Thoracic aorta (tissue), 2 donors: ENCODE measurements at regions not wholly inside any gene's neighbourhood (a gene's known extent, or its start where the extent isn't known, plus 50 kb on each side); places are given as distances from the start of the nearest gene placed in this dataset.

Source experiments
- ATAC-seq: fragments of 150-250 bp; one replicate; pipeline ENCODE4 v1.8.0; 2017; ENCODE audit warnings: low read depth; ENCODE audit not compliant: insufficient number of reproducible peaks, low FRiP score
- DNase-seq: peaks from one replicate; pipeline ENCODE4 v3.0.0-alpha.2; 2020; ENCODE audit warnings: low spot score
- H3K27ac ChIP-seq, 2 donors: fragments of 200-600 bp; sonication (generic); 1 replicate in 1 of 2; 2 replicates in 1 of 2; pipeline ENCODE4 v1.5.1; 2016; ENCODE audit warnings: mild to moderate bottlenecking in 2 of 2, moderate library complexity in 2 of 2
- H3K27me3 ChIP-seq: fragments of 200-600 bp; sonication (generic); replicated peaks from 2 replicates; pipeline ENCODE4 v1.6.0; 2016; ENCODE audit warnings: mild to moderate bottlenecking; ENCODE audit not compliant: insufficient read depth
- H3K36me3 ChIP-seq: fragments of 200-600 bp; sonication (generic); one replicate; pipeline ENCODE4 v1.5.1; 2016
- H3K4me1 ChIP-seq, 2 donors: fragments of 200-600 bp; sonication (generic); 1 replicate in 1 of 2; 2 replicates in 1 of 2; pipeline versions ENCODE4 v1.5.1 to v1.6.0; 2016; ENCODE audit warnings: low read depth in 2 of 2, mild to moderate bottlenecking in 1 of 2; ENCODE audit not compliant: control insufficient read depth in 1 of 2
- H3K4me3 ChIP-seq: fragments of 200-600 bp; sonication (generic); 2 replicates; pipeline ENCODE4 v1.5.1; 2016; ENCODE audit warnings: mild to moderate bottlenecking
- H3K9me3 ChIP-seq: fragments of 200-600 bp; sonication (generic); 2 replicates; pipeline ENCODE4 v1.5.1; 2016
- CTCF ChIP-seq: fragments of 200-600 bp; sonication (generic); IDR thresholded peaks from one replicate; pipeline ENCODE4 v1.5.1; 2019; ENCODE audit warnings: antibody characterized with exemption

- H3K36me3 ChIP-seq: no peaks in the 10 kb centered on the region
- no peak for ATAC-seq
- no peaks in the 10 kb centered on the region for H3K4me1 ChIP-seq
- no peak for DNase-seq
- no peak overlapping the region for H3K4me3 ChIP-seq
- H3K9me3 ChIP-seq: no peaks in the 10 kb centered on the region
- H3K27me3 ChIP-seq: no peaks in the 10 kb centered on the region
- no peak overlapping the region for H3K27ac ChIP-seq
- TF ChIP-seq CTCF: no peak
These were observed 207.4 kb upstream of the INTU start for GRCh38 chr4:127425202-127425845.

DNA sequence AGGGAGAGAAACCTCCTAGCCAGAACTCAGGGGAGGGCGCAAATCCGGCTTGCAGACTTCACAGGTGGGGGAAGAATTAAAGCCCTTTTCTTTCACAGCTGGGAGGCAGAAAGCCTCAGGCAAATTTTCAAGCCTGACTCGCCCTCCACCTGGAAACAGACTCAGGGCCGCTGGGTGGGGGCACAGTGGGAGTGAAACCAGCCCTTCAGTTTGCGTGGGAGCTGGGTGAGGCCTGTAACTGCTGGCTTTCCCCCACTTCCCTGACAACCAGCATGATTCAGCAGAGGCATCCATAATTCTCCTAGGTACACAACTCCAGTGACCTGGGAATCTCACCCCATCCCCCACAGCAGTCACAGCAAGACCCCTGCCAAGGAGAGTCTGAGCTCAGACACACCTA is 206.9 kb upstream of the INTU start:
- H3K27me3 ChIP-seq: no peaks in the 10 kb centered on the region
- no peaks in the 10 kb centered on the region for H3K9me3 ChIP-seq
- DNase-seq (no peak), ATAC-seq (no peak)
- H3K36me3 ChIP-seq: no peaks in the 10 kb centered on the region
- no peak for TF ChIP-seq CTCF
- H3K4me3 ChIP-seq: no peak overlapping the region
- no peaks in the 10 kb centered on the region for H3K4me1 ChIP-seq
- H3K27ac ChIP-seq: no peak overlapping the region

DNA sequence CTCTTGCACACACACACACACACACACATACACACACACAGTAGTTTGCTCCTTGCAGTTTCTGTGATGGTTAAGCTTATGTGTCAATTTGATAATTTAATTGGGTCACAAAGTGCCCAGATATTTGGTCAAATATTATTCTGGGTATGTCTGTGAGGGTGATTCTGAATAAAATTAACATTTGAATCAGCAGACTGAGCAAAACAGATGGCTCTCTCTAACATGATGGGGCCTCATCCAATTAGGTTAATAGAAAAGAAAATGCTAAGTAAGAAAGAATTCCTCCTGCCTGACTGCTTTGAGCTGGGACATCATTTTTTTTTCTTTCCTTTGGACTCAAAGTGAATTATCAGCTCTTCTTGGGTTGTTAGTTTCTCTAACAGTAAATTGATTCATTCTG is 191.2 kb upstream of the INTU start:
- no peak overlapping the region for H3K4me3 ChIP-seq
- H3K27ac ChIP-seq: no peak overlapping the region
- TF ChIP-seq CTCF: no peak
- H3K36me3 ChIP-seq: no peaks in the 10 kb centered on the region
- no peak for ATAC-seq
- DNase-seq: no peak
- H3K4me1 ChIP-seq: no peaks in the 10 kb centered on the region
- no peaks in the 10 kb centered on the region for H3K9me3 ChIP-seq
- H3K27me3 ChIP-seq: no peaks in the 10 kb centered on the region

DNA sequence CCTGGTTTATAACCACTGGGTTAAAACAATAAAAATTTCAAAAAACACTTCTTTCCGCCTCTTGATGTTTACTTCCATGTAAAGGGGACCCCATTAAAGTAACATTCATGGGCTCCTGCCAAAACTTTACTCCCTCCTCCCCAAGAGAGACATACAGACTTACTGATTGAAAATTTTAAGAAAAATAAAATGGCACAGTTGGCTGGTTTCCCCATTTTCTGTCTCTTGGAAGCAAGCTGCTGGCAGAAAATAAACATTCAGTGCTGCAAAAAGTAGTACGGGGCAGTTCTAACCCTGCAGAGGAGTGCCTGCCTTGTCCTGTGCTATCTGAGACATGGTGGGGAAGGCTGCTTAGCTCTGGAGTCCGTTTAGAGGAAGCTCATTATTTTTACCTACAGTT is 187.3 kb upstream of the INTU start:
- H3K4me3 ChIP-seq: no peak overlapping the region
- no peak overlapping the region for H3K27ac ChIP-seq
- DNase-seq: no peak
- H3K9me3 ChIP-seq: no peaks in the 10 kb centered on the region
- no peaks in the 10 kb centered on the region for H3K36me3 ChIP-seq
- no peaks in the 10 kb centered on the region for H3K27me3 ChIP-seq
- no peaks in the 10 kb centered on the region for H3K4me1 ChIP-seq
- no peak for TF ChIP-seq CTCF
- no peak for ATAC-seq

DNA sequence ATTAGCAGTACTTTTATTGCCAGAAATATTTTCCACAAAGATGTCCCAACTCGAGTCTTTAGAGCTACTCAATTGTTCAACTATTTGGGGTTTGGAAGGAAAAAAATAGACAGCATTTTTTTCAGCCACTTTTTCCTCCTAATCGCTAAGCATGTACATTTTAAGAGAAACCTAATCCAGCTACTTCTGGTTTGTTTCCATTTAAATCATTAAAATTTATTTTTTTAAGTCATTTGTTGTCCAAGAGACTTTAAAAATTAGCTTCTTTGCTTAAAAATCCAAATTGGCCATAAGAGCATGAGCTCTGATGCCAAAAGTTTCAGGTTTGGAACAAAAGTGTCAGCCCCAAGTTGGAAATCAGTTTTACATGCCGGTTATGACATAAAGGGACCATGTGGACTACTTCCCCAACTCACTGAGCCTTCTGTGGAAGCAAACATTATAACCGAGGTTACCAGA is 186.3 kb upstream of the INTU start:
- DNase-seq (no peak), ATAC-seq (no peak)
- TF ChIP-seq CTCF: no peak
- H3K9me3 ChIP-seq: no peaks in the 10 kb centered on the region
- H3K4me3 ChIP-seq: no peak overlapping the region
- no peaks in the 10 kb centered on the region for H3K36me3 ChIP-seq
- no peaks in the 10 kb centered on the region for H3K4me1 ChIP-seq
- no peaks in the 10 kb centered on the region for H3K27me3 ChIP-seq
- H3K27ac ChIP-seq: no peak overlapping the region
